Activated CD4-positive, alpha-beta T cell treated with anti-CD3 and anti-CD28 coated beads for 48 hours (primary cell): ENCODE measurements at regions not wholly inside any gene's neighbourhood (a gene's known extent, or its start where the extent isn't known, plus 50 kb on each side); places are given as distances from the start of the nearest gene placed in this dataset.
A peak's percentile ranks its signal among the peaks of the same experiment; 100 is the strongest.
"Not testable (repeated sequence)": the region's sequence is repeated elsewhere in the genome, so short reads cannot be mapped to it uniquely, and the experiment has no call there.

ENCODE experiments used
- DNase-seq: peaks from one replicate; pipeline ENCODE4 v3.0.0-alpha.2; 2020

- no peak for DNase-seq
These were observed 51.9 kb upstream of the PTPRJ start for GRCh38 chr11:47928426-47928825.

GRCh38 chr11:47924184-47924691 is 56.1 kb upstream of the PTPRJ start:
- peak; percentile 40 for DNase-seq

GRCh38 chr11:47923667-47924066 is 56.7 kb upstream of the PTPRJ start:
- DNase-seq, result no peak

GRCh38 chr11:47921080-47921555 is 59.2 kb upstream of the PTPRJ start:
- DNase-seq, result not testable (repeated sequence)

GRCh38 chr11:47918882-47919495 is 61.4 kb upstream of the PTPRJ start:
- no peak for DNase-seq

GRCh38 chr11:47918370-47918690 is 62.0 kb upstream of the PTPRJ start:
- no peak for DNase-seq

GRCh38 chr11:47917599-47918369 is 62.6 kb upstream of the PTPRJ start:
- no peak for DNase-seq

GRCh38 chr11:47916361-47916841 is 64.0 kb upstream of the PTPRJ start:
- no peak for DNase-seq

GRCh38 chr11:47915783-47916182 is 64.6 kb upstream of the PTPRJ start:
- no peak for DNase-seq

- peak; percentile 31 for DNase-seq
These were observed 65.0 kb upstream of the PTPRJ start for GRCh38 chr11:47915374-47915773.

GRCh38 chr11:47914743-47915142 is 65.6 kb upstream of the PTPRJ start:
- no peak for DNase-seq

GRCh38 chr11:47913529-47914244 is 65.5 kb upstream of the NUP160 start:
- DNase-seq, result no peak

- no peak for DNase-seq
These were observed 64.8 kb upstream of the NUP160 start for GRCh38 chr11:47912843-47913437.

GRCh38 chr11:47911149-47911548 is 63.0 kb upstream of the NUP160 start:
- no peak for DNase-seq

- DNase-seq, result no peak
These were observed 60.0 kb upstream of the NUP160 start for GRCh38 chr11:47908198-47908597.

- no peak for DNase-seq
These were observed 59.3 kb upstream of the NUP160 start for GRCh38 chr11:47907499-47907898.

GRCh38 chr11:47906066-47906465 is 57.9 kb upstream of the NUP160 start:
- DNase-seq, result no peak

- no peak for DNase-seq
These were observed 57.4 kb upstream of the NUP160 start for GRCh38 chr11:47905358-47906059.

GRCh38 chr11:47904808-47905207 is 56.7 kb upstream of the NUP160 start:
- no peak for DNase-seq

GRCh38 chr11:47904048-47904447 is 55.9 kb upstream of the NUP160 start:
- no peak for DNase-seq

GRCh38 chr11:47899801-47900200 is 51.7 kb upstream of the NUP160 start:
- no peak for DNase-seq
